Calu3 (cell line): ENCODE measurements at regions not wholly inside any gene's neighbourhood (a gene's known extent, or its start where the extent isn't known, plus 50 kb on each side); places are given as distances from the start of the nearest gene placed in this dataset.

ENCODE experiments used
- BruUV-seq: library from RNA; stranded (reverse); fragments of 400-500 nt; replicated peaks from 2 replicates; lab custom pipeline; 2021; lab: Mats Ljungman, UMichigan
- CTCF ChIA-PET: fragments of 300-600 bp; sonication (Branson Sonifier 250); formaldehyde crosslinking; loops from one replicate; lab custom pipeline; 2022; ENCODE audit warnings: antibody characterized with exemption; lab: Charles Lee
- DNase-seq: peaks from one replicate; pipeline ENCODE4 v3.0.0; 2022
- H3K27ac Mint-ChIP-seq: one replicate; pipeline ENCODE4 v1.8.0; 2022; ENCODE audit warnings: mixed read lengths; ENCODE audit not compliant: unreplicated experiment
- H3K27me3 Mint-ChIP-seq: one replicate; pipeline ENCODE4 v1.8.0; 2022; ENCODE audit warnings: mixed read lengths; ENCODE audit not compliant: unreplicated experiment
- H3K36me3 Mint-ChIP-seq: one replicate; pipeline ENCODE4 v1.8.0; 2022; ENCODE audit warnings: mild to moderate bottlenecking, moderate library complexity, mixed read lengths; ENCODE audit not compliant: insufficient read depth, unreplicated experiment
- H3K4me1 Mint-ChIP-seq: one replicate; pipeline ENCODE4 v1.8.0; 2022; ENCODE audit warnings: mild to moderate bottlenecking, low read depth, mixed read lengths; ENCODE audit not compliant: unreplicated experiment
- H3K4me3 Mint-ChIP-seq: one replicate; pipeline ENCODE4 v1.8.0; 2022; ENCODE audit warnings: mild to moderate bottlenecking, low read depth, moderate library complexity, mixed read lengths; ENCODE audit not compliant: unreplicated experiment
- H3K9me3 Mint-ChIP-seq: one replicate; pipeline ENCODE4 v1.8.0; 2022; ENCODE audit warnings: low read depth, mixed read lengths; ENCODE audit not compliant: unreplicated experiment
- CTCF ChIP-seq: fragments of 200-600 bp; IDR thresholded peaks from one replicate; pipeline ENCODE4 v1.8.0; 2022; ENCODE audit warnings: antibody characterized with exemption; ENCODE audit not compliant: unreplicated experiment
- intact Hi-C: fragments of 100-400 bp; cut with micrococcal nuclease; formaldehyde crosslinking; loops from one replicate; pipeline ENCODE4 v1.10.0; 2022; ENCODE audit not compliant: unreplicated experiment

GRCh38 chr1:42040159-42040558, 113.1 kb upstream of the GUCA2B start:
- no TSS peak for BruUV-seq
- Mint-ChIP-seq H3K27me3 (no peaks in the 10 kb centered on the region), H3K4me3 (no peak overlapping the region), H3K27ac (no peak overlapping the region), H3K36me3 (peaks cover 14% of the 10 kb centered on the region), H3K4me1 (no peaks in the 10 kb centered on the region), H3K9me3 (no peaks in the 10 kb centered on the region)
- TF ChIP-seq CTCF: no peak
- CTCF ChIA-PET: no interaction called here
- intact Hi-C loops: no loop called here
- DNase-seq: no peak

- no peak overlapping the region for H3K4me3 Mint-ChIP-seq
- CTCF ChIA-PET: no interaction called here
- no peak overlapping the region for H3K27ac Mint-ChIP-seq
- no peak for DNase-seq
- H3K4me1 Mint-ChIP-seq: peaks cover 16% of the 10 kb centered on the region
- no TSS peak for BruUV-seq
- no peak for TF ChIP-seq CTCF
- peaks cover 22% of the 10 kb centered on the region for H3K36me3 Mint-ChIP-seq
- intact Hi-C loops: loop anchor here (10.0 kb wide), 2 partner anchors 123 to 223 kb away; partner anchors contain the start of gene HIVEP3
- H3K27me3 Mint-ChIP-seq: no peaks in the 10 kb centered on the region
- H3K9me3 Mint-ChIP-seq: no peaks in the 10 kb centered on the region
These were observed 114.9 kb upstream of the GUCA2B start for GRCh38 chr1:42038261-42038660.

GRCh38 chr1:42037586-42037985, 115.6 kb upstream of the GUCA2B start:
- H3K27ac Mint-ChIP-seq: no peak overlapping the region

GRCh38 chr1:42037161-42037560, 116.0 kb upstream of the GUCA2B start:
- Mint-ChIP-seq H3K27ac (no peak overlapping the region), H3K4me1 (peaks cover 23% of the 10 kb centered on the region), H3K4me3 (no peak overlapping the region), H3K9me3 (no peaks in the 10 kb centered on the region), H3K36me3 (peaks cover 22% of the 10 kb centered on the region), H3K27me3 (no peaks in the 10 kb centered on the region)
- intact Hi-C loops: loop anchor here (10.0 kb wide), 2 partner anchors 122 to 222 kb away; partner anchors contain the start of gene HIVEP3
- no peak for DNase-seq
- no TSS peak for BruUV-seq
- CTCF ChIA-PET: no interaction called here
- no peak for TF ChIP-seq CTCF

More at GRCh38 chr1:42037586-42037985, 115.6 kb upstream of the GUCA2B start:
- H3K27me3 Mint-ChIP-seq: no peaks in the 10 kb centered on the region
- H3K4me3 Mint-ChIP-seq: no peak overlapping the region
- no peaks in the 10 kb centered on the region for H3K9me3 Mint-ChIP-seq
- H3K36me3 Mint-ChIP-seq: peaks cover 22% of the 10 kb centered on the region
- no peak for DNase-seq
- BruUV-seq: no TSS peak
- intact Hi-C loops: loop anchor here (10.0 kb wide), 2 partner anchors 123 to 223 kb away; partner anchors contain the start of gene HIVEP3
- TF ChIP-seq CTCF: no peak
- CTCF ChIA-PET: no interaction called here
- H3K4me1 Mint-ChIP-seq: peaks cover 19% of the 10 kb centered on the region
